ENCODE measurements at regions not wholly inside any gene's neighbourhood (a gene's known extent, or its start where the extent isn't known, plus 50 kb on each side); places are given as distances from the start of the nearest gene placed in this dataset.
A peak's percentile ranks its signal among the peaks of the same experiment; 100 is the strongest.

DNA sequence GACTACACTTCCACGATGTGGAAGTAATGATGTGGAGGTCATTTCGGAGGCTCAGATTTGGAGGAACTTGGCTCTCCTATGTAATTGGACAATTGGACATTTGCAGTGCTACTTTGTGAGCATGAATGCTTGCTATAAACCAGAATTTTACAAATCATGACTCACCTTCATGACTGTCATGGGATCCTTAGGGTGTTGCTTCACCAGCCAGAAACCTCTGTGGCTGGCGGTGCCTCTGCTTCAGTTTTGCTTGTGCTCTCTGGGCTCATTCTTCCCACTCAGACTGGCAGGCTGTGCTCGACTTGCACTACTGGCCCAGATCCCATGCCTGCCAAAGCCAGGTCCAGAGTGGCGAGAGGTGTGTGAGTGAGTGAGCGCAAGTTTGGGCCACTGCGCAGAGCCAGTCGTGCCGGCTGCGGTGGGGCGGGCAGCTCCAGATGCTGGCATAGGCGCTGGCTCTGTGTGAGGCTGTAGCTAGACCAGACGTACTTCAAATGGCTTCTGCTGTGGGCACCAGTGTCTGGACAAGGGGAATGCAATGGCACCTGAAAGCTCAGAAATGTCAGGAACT is 387.8 kb downstream of the AEBP2 start:
- DNase-seq (ENCODE audit: low read depth in 2 of 2), result no peak

DNA sequence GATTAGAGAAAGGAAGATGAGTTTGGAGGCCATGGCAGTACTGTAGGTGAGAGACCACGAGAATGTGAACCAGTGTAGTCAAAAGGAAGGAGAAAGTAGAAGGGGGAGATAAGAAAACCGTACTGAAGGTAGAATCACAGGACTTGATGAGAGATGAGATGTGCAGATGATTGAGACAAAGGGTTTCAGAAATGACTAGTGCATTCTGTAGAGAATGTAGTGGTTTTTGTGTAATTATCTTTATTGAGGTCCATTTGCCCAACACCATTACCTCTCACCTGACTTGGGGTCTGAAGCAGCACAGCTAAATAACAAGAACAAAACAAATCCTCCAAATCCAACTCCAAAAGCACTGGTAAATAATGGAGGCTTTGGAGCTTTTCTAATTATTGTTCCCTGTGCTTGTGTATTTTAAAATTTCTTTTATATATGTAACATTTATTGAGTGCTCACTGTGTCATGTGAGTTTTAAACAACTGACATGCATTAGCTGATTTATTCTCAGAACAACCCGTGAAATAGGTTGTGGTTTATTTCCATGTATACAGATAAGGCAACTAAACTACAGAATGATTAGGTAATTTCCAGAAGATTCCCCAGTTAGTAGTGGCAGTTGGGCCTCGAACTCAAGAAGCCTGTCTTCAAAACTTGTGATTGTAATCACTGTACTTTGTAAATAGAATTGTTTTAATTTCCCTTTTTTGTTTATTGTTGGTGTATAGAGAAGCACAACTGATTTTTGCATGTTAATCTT is 390.0 kb downstream of the AEBP2 start:
- no peak for DNase-seq (ENCODE audit: low read depth in 2 of 2)

DNA sequence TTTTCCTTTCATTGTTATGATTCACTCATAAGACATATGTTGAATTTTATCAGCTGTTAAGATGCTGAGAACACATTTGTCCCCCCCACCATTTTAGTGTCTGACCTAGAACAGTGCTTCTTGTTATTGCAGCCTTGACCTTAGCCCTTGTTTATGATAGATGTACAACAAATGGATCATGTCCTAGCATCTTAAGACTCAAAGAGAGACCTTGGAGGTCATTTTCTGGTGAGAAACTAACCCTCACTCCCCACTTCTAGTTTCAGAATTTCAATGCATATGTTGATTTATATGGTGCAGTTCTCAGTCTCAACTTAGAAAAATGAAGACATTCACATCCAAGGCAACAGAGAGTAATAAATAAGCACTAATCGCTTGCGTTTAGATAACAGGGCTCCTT is 391.2 kb downstream of the AEBP2 start:
- DNase-seq (ENCODE audit: low read depth in 2 of 2), result no peak

DNA sequence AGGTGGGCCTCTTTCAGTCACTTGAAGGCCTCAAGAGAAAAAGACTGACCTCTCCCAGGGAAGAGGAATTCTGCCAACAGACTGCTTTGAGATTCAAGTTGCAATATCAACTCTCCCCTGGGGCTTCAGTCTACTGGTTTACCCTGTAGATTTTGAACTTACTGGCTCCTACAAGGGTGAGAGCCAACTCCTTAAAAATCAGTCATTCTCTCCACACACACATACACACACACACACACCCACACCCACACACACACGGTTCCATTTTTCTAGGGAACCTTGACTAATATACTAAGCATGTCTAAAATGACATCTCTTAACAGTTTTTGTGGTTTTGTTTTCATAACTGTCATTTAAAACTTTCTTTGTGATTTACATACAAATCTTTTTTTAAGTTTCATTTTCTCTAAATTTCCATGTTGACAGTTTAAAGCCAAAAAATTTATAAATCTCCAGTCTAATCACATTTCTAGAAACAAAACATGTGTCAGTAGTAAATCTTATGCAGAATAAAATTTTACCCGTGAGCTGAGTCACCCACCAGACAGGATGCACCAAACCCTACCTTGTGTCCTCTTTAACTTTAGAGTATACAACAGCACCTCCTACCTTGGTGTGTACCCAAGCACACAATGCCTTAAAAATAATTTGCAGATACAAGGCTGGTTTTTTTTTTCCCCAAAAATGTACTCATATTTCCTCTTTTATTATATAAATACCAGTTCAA is 394.6 kb downstream of the AEBP2 start:
- peak in 1 of 2 donors; percentile 4 for DNase-seq (ENCODE audit: low read depth in 2 of 2)

DNA sequence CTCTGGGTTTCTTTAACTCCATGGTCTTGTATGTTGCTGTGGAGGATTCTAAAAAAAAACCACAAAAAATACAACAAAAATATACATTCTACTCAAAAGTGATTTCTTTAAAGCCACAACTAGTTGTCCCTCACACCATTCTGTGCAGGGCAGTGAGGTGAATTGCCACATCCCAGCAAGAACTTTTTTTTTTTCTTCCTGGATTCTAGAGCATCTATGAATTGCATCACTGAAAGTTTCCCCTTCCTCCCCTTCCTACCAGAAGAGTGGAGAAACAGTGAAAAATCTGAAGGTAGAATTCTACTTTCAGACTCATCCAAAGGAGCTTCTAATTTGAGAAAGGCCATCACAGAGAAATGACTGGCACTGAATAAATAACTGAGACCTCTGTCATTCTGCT is 395.3 kb downstream of the AEBP2 start:
- DNase-seq (ENCODE audit: low read depth in 2 of 2), result no peak

DNA sequence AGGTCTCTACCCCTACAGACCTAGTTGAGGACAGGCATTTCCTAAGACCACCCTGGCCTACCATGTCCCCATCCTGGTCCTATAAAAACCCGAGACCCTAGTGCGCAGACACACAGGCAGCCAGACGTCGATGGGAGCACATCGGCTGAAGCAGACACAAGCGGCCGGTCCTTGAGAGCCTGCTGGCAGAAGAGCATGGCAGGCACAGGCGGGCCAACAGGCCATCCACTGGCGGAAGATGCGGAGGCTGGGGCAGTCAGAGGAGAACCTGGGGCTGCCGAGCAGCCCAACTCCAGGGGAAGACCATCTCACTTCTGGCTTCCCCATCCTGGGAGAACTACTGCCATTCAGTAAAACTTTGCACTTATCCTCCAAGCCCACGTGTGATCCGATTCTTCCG is 396.8 kb downstream of the AEBP2 start:
- no peak for DNase-seq (ENCODE audit: low read depth in 2 of 2)

DNA sequence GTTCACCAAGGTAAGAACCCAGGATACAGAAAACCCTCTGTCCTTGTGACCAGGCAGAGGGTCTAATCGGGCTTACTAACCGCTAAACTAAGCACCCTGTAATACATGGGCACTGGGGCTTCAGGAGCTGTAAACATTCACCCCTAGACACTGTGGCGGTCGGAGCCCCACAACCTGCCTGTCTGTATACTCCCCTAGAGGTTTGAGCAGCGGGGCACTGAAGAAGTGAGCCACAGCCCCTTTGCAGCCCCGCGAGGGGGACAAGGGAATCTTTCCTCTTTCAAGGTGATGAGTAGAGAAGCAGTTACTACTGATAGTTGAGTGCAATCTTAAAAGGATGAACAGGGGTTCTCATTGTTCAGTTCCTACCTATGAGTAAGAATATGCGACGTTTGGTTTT is 397.2 kb downstream of the AEBP2 start:
- DNase-seq (ENCODE audit: low read depth in 2 of 2), result no peak

DNA sequence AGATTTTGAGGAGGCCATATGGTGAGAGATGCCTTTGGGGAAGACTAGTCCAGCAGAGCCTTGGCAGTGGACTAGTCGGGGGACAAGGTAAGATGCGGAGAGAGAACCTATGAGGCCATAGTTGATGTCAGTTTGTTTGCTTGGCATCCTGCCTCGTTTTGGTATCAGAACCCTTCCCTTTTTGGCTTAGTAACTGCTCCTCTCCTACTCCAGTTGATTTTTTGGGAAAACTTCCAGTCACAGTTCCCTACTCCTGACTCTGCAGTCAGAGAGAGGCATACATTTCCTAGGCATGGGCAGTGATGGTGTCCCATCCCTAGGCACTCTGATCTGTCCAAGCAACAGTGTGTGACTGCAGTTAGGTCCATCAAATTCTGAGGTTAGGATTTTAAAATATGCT is 398.3 kb downstream of the AEBP2 start:
- DNase-seq (ENCODE audit: low read depth in 2 of 2), result no peak

DNA sequence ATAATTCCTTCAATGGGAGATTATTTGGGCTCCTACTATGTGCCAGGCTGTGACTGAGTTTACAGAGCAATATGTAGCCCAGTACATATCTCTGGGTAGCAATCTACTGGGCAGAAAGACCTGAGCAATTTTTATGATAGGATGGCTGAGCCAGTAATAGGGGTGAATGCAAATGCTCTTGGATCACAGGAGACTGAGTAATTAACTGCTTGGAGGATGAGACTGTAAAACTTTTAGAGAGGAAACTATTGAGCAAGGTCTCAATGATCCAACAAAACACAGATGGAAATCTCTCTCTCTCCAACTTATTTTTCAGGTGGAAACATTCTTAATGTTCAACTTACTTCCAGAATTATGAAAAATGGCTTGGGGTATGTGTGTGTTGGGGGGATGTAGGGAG is 402.2 kb downstream of the AEBP2 start:
- DNase-seq (ENCODE audit: low read depth in 2 of 2), result no peak

DNA sequence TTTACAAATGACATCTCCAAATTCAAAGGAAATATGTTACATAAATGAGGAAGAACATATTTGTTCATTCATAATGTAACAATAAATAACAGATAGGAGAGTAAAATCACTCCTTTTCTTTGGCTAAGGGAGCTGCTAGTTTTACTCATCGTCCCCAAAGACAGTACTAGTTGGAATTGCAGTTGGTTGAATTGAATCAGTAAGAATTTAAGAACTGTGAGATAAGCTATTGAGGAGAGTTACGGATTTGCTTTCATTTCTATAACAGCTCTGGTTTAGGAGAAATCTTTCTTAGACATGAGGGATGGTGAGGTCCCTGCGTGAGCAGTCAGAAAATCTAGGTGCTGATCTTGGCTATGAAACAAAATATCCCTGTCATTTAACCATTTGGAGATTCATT is 402.8 kb downstream of the AEBP2 start:
- DNase-seq (ENCODE audit: low read depth in 2 of 2), result no peak

DNA sequence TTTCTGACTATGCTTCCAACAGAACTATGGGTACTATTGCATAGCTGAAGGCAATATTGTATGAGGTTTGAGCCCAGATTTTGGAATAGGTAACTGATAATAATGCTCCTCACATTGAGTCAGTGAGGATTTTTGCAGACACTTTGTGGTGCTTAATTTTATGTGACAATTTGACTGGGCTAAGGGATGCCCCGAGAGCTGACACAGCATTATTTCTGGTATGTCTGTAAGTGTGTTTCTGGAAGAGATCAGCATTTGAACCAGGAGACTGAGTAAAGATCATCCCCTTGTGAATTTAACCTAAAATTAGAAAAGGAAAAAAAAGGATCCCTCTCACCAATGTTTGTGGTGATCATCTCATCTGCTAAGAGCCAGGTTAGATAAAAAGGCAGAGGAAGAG is 404.9 kb downstream of the AEBP2 start:
- DNase-seq (ENCODE audit: low read depth in 2 of 2), result no peak

DNA sequence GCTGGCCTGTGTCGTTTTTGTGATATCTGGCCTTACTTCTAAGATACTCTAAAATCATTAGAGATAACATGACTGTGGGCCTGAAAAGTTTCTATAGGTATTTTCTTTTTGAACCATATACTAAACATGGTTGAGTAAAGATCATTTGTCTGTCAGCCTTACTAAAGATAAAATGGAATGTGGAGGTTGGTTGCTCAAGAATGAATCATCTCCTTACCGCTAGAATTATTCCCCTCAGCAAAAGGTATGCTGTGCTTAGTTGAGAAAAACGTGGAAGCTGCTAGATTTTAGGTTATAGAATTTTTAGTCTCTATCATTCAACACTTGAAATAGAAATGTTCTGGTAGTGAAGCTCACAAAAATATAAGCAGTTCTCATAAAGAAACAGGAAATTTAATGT is 407.3 kb downstream of the AEBP2 start:
- no peak for DNase-seq (ENCODE audit: low read depth in 2 of 2)

DNA sequence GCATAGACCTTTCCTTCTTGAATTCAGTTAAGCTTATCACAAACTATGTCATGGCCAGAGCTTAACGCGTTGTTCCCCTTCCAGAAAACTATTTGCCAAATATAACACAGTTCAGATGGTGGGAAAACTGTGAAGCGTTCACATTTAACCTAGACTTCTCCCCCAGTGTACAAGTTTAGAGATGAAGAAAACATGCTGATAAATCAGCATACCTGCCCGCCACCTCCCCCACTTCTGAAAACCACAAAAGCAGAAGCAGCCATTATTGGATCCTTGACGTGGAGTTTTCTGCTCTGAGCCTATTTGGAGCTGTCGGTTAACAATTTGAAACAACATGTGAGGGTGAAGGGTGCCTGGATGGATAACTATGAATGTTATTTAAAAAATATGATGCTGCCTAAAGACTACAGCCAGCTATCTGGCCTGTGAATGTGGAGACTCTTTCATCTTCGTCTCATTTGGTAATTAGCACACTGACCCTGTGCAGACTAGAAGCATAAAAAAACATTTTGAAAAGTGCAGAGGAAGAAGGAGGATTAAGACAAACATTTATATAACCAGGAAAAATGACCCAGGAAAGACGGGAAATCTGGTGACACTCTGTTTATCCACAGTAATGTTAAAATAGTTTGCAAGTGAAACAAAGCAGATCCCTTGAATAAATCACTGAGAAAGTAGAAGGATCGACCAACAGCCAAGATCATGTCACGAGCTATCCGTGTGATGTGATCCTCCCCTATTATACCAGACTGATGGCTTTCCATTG is 408.2 kb downstream of the AEBP2 start:
- no peak for DNase-seq (ENCODE audit: low read depth in 2 of 2)

DNA sequence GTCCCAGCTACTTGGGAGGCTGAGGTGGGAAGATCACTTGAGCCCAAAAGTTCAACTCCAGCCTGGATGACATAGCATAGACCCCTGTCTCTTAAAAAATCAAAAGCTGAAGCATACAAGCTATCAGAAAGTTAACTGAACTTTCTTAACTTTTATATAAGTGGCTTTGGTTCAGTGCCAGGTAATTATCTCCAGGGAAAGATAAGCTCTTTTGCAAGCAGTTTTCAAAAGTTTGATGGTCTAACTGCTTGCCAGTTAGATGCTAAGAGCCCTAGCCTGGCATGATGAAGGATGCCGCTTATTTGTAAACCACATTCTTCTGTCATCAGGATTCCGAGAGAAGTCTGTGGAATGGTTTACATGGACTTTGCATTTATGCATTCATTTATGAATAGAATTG is 409.1 kb downstream of the AEBP2 start:
- no peak for DNase-seq (ENCODE audit: low read depth in 2 of 2)

DNA sequence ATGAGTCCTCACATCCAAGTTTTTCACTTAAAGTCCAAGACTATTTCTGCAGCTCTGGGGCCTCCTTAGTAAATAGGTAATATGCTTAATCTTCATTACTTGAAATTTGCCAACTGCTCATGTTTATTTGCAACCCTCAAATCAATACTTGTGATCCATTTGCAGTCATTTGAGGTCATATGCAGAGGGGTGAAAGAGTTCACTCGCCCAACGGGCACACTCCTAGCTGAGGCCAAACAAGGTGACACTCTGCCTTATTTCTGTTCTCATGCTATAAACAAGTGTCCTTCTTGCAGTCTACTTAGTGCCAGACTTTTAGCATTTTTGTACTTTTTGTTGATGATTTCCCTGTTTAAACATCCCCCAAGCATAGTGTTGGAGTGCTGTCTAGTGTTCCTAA is 409.9 kb downstream of the AEBP2 start:
- DNase-seq (ENCODE audit: low read depth in 2 of 2), result no peak

DNA sequence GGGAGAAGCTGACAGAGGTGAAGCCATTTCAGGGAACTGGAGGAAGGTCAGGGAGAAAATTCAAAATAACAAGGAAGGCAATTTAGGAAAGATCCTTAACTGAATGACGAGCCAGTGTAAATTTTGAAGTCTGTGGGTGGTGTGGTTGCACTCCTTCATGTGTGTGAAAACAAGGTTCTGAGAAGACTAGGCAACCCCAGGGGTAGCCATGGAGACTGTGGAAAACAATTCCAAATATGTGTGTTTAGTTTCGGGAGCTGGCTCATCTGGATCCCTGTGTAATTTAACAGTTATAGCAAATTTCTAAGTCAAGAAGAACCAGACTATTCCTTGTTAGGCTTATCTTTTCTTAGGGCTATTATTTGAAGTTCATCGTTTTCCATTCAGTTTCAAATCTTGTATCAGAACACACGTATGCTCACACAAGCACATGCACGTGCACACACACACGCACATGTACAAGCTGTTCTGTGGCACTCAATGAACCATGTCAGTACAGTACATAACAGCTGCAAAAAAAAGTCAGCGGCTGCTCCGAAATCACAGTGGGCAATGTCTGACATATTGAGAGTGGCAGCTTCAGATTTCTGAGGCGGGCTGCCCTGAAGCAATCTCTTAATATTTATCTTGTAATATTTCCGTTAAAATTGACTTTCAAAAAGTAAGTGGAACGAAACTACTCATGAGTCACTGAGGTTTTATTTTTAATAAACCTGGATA is 411.2 kb downstream of the AEBP2 start:
- no peak for DNase-seq (ENCODE audit: low read depth in 2 of 2)

DNA sequence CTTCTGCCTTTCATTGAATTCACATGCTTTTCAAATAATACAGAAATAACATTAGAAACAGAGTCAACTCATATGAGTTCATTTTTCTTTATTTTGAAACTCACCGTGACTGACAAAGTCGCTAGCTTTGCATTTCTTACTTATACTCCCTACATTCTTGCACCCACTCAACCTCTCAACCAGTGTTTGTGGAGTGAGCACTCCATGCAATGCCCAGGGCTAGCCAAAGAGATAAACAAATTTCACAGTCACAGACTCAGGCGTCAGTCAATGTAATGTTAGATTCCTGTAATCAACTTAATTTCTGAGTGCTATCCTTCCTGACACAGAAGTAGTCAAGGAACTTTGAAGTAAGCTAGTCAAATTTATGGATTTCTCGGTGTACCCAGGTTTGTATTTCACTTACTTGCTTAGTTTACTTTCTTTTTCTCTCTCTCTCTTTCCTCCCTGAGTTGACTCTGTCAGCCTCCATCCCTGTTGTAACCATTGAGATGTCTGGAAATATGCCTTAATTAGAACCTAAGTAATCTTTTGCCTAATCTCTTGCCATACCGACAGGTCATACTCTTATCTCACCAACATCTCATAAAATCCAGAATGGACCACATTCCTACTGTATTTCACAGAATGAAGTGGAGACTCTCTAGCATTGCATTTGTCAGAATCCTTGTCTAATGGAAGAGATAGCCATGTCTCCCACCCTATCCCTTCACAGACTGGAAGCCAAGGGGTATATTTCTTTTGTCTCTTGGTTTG is 413.0 kb downstream of the AEBP2 start:
- DNase-seq (ENCODE audit: low read depth in 2 of 2), result no peak

DNA sequence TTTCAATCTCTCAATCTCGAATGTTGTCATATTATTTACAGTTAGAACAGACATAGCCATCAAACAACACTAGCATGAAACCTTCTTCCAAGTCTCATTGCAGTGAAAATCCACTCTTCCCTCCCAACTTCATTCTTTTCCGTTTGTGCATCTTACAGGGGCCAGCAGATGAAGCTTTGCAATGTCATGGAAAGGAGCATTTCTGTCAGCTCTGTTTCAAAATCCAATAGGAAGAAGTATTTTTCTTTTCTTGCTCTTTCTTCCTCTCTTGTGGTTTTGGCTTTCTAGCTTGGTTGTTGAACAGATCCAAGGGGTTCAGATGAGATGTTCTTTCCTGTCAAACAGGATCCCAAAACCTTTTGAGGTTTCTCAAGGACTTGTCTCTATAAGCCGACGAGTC is 416.6 kb downstream of the AEBP2 start:
- DNase-seq (ENCODE audit: low read depth in 2 of 2), result no peak

DNA sequence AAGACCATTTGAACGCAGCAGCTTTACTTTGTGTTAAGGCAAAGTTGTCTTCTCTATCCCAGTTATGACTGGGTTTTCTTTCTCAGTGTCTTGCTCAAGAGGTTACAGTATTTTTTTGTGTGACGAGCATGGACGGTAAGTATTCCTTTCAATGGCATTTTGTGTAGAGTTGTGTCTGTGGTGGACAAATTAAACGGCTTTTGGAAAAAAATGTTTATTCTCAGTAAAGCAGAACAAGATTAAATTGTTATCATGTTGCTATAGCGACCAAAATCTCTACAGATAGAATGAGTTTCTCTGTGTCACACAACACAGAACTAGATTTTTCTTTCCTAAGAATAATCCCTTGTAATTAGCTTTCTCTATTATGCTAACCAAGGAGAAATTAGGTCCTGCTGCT is 417.1 kb downstream of the AEBP2 start:
- DNase-seq (ENCODE audit: low read depth in 2 of 2), result no peak

DNA sequence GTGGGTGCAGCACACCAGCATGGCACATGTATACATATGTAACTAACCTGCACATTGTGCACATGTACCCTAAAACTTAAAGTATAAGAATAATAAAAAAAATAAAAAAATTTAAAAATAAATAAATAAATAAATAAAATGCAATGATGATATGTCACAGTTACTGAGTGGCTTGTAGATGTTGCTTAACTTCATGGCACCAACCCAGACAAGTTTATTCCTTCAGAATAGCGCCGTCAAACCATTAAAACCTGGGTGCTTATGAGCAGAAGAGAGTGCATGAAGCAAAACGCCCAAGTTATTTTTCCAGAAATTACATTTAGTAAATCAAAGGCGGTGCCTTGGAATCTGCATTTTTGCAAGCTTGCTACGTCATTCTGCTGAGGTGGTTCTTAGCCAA is 417.9 kb downstream of the AEBP2 start:
- DNase-seq (ENCODE audit: low read depth in 2 of 2), result no peak

DNA sequence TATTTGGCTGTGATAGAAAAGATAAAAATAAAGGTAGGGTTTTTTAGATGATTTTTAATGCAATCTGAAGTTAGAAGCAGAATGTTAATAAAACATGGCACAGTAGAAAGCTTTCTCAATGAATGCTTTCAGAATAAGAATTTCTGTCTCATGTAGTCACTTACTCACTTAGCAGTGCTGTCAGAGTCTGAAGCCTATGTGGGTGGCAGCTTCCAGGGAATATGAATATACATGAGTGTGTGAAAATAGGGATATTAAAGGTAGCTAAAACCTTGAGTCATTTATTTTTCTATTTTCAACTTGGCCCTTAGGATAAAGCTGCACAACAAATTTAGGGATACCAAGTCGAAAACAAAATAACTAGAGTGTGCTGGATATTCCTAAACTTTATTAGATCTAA is 427.9 kb downstream of the AEBP2 start:
- no peak for DNase-seq (ENCODE audit: low read depth in 2 of 2)
